Fibroblast of the aortic adventitia (primary cell): ENCODE measurements at regions not wholly inside any gene's neighbourhood (a gene's known extent, or its start where the extent isn't known, plus 50 kb on each side); places are given as distances from the start of the nearest gene placed in this dataset.

Source experiments
- DNase-seq: peaks from one replicate; pipeline ENCODE4 v3.0.0-alpha.2; 2010; ENCODE audit warnings: low read depth
- H3K4me3 ChIP-seq: 2 replicates; pipeline ENCODE4 v1.5.1; 2011; ENCODE audit warnings: low read depth, mild to moderate bottlenecking, control low read depth, low read length, moderate library complexity
- CTCF ChIP-seq: IDR thresholded peaks from 2 replicates; pipeline ENCODE4 v1.5.1; 2011; ENCODE audit warnings: mild to moderate bottlenecking, low read length, control low read depth, inconsistent platforms; ENCODE audit not compliant: insufficient read depth

- DNase-seq = no peak
- no peak for TF ChIP-seq CTCF
- H3K4me3 ChIP-seq = no peak overlapping the region
These were observed 273.0 kb downstream of the CCDC85A start for GRCh38 chr2:56456791-56457190.

- no peak overlapping the region for H3K4me3 ChIP-seq
- TF ChIP-seq CTCF = no peak
- DNase-seq = no peak
These were observed 276.7 kb downstream of the CCDC85A start for GRCh38 chr2:56460508-56460907.

- DNase-seq = no peak
- no peak overlapping the region for H3K4me3 ChIP-seq
- no peak for TF ChIP-seq CTCF
These were observed 280.3 kb downstream of the CCDC85A start for GRCh38 chr2:56464066-56464465.

- DNase-seq = peak; percentile 54
- no peak for TF ChIP-seq CTCF
These were observed 280.8 kb downstream of the CCDC85A start for GRCh38 chr2:56464613-56465012.

GRCh38 chr2:56465491-56465890 is 281.7 kb downstream of the CCDC85A start:
- no peak for TF ChIP-seq CTCF
- peak; percentile 10 for DNase-seq
- no peak overlapping the region for H3K4me3 ChIP-seq

More at GRCh38 chr2:56464613-56465012, 280.8 kb downstream of the CCDC85A start:
- H3K4me3 ChIP-seq = no peak overlapping the region

GRCh38 chr2:56473524-56473923 is 289.7 kb downstream of the CCDC85A start:
- no peak for DNase-seq
- H3K4me3 ChIP-seq = no peak overlapping the region
- TF ChIP-seq CTCF = no peak

- TF ChIP-seq CTCF = no peak
- H3K4me3 ChIP-seq = no peak overlapping the region
- peak; percentile 31 for DNase-seq
These were observed 290.8 kb downstream of the CCDC85A start for GRCh38 chr2:56474412-56475158.
